Cardiac fibroblast (primary cell): ENCODE measurements at regions not wholly inside any gene's neighbourhood (a gene's known extent, or its start where the extent isn't known, plus 50 kb on each side); places are given as distances from the start of the nearest gene placed in this dataset.
A peak's percentile ranks its signal among the peaks of the same experiment; 100 is the strongest.

Experiments used
- DNase-seq, 2 donors: peaks; one replicate each; pipeline versions ENCODE4 v3.0.0 to v3.0.0-alpha.2; 2010; ENCODE audit warnings: low read depth in 2 of 2
- H3K4me3 ChIP-seq, 2 donors: replicated peaks in 1 of 2; 1 replicate in 1 of 2; 2 replicates in 1 of 2; pipeline ENCODE4 v1.5.1; 2011; ENCODE audit warnings: low read depth in 2 of 2, low read length in 2 of 2, mild to moderate bottlenecking in 2 of 2, moderate library complexity in 1 of 2
- CTCF ChIP-seq: IDR thresholded peaks from one replicate; pipeline ENCODE4 v1.5.1; 2011; ENCODE audit warnings: low read depth, mild to moderate bottlenecking, low read length, inconsistent platforms

GRCh38 chr1:244974550-244974949 lies 110.2 kb upstream of the HNRNPU start:
- DNase-seq, result no peak
- H3K4me3 ChIP-seq, result no peak overlapping the region
- no peak for TF ChIP-seq CTCF

GRCh38 chr1:244974106-244974505 lies 109.8 kb upstream of the HNRNPU start:
- H3K4me3 ChIP-seq, result no peak overlapping the region
- TF ChIP-seq CTCF, result no peak
- no peak for DNase-seq

- DNase-seq, result no peak
- TF ChIP-seq CTCF, result no peak
- H3K4me3 ChIP-seq, result peak overlapping the region; percentile 65 to 79
Observed at GRCh38 chr1:244971552-244972216, 107.3 kb upstream of the HNRNPU start.

- H3K4me3 ChIP-seq, result peak overlapping the region; percentile 65 to 79
- DNase-seq, result peak; percentile 97 to 98
- TF ChIP-seq CTCF, result peak; percentile 43
Observed at GRCh38 chr1:244970744-244971551, 106.6 kb upstream of the HNRNPU start.

- peak in 1 of 2 donors; percentile 80 for DNase-seq
- TF ChIP-seq CTCF, result no peak
- H3K4me3 ChIP-seq, result peak overlapping the region; percentile 65 to 79
Observed at GRCh38 chr1:244970236-244970743, 105.9 kb upstream of the HNRNPU start.

GRCh38 chr1:244969355-244970235 lies 105.3 kb upstream of the HNRNPU start:
- no peak for TF ChIP-seq CTCF

More at GRCh38 chr1:244969355-244970235, 105.3 kb upstream of the HNRNPU start:
- peak; percentile 95 to 96 for DNase-seq
- H3K4me3 ChIP-seq, result peak overlapping the region; percentile 60 to 66
